NCI-H1092 treated with DMSO at 0.1 percent for 48 hours (cell line): ENCODE measurements at regions not wholly inside any gene's neighbourhood (a gene's known extent, or its start where the extent isn't known, plus 50 kb on each side); places are given as distances from the start of the nearest gene placed in this dataset.
A peak's percentile ranks its signal among the peaks of the same experiment; 100 is the strongest.

Experiments
- DNase-seq: peaks from one replicate; lab custom pipeline; 2025; lab: John Stamatoyannopoulos, UW

DNA sequence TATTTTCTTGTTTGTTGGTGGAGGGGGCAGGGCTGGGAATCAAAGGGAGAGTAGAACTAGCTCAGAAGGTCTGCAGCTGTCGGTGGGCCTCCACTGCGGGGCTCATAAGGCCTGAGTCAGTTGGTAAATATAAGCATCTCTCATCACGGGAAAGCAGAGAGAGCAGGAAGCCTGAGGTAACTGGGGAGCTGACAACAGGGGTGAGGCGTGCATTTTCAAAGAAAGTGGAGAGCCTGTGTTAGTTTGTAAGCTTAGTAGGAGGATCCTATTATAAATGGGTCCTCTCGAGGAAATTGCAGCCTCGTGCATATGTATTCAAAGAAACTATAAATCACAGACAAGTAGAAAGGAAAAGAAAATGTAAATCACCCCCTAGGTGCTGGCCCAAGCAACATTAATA, 221.0 kb upstream of the CDH13 start:
- no peak for DNase-seq

DNA sequence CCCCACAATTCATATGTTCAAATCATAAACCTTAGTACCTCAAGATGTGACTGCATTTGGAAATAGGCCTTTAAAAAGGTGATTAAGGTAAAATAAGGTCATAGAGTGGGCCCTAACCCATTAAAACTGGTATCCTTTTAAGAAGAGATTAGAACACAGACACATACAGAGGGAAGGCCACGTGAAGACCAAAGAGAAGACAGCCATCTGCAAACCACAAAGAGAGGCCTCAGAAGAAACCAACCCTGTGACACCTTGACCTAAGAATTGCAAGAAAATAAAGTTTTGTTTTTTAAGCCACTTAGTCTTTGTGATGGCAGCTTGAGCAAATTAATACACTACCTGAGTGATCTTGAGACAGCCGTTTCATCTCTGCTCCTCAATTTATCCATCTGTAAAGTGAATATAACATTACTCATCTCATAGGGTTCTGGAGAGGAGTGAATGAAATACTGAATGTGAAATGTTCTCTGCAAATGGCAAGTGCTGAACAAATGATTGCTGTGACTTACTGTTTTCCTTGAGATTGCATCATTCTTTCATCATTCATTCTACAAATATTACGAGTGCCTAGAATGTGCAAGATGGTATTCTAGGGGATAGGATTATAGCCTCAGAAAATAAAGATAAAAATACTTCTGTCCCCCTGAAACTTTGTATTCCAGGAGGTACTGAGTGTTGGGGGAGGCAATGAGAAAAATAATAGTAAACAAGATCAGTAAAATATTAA, 222.0 kb upstream of the CDH13 start:
- no peak for DNase-seq

DNA sequence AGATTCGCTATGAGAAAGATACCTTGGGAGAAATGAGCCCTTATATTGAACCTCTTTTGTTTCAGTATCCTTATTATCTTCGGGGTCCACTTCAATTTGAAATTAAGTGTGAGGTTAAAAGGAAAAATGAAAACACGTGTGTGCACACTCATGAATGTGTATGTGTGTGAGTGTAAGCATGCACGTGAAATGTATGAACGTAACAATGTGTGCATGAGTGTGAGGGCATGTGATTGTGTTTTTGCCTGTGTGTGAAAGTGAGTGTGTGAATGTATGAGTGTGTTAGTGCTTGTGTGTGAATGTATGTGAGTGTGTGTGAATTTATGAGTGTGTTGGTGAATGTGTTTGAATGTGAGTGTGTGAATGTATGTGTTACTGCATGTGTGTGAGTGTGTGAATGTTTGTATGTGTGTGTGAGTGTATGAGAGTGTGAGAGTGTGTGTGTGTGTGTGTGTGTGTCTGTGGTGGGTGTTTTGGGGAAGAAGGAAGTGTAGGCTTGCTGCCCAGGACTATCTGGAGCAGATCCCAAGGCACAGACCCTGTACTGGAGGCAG, 224.0 kb upstream of the CDH13 start:
- no peak for DNase-seq

DNA sequence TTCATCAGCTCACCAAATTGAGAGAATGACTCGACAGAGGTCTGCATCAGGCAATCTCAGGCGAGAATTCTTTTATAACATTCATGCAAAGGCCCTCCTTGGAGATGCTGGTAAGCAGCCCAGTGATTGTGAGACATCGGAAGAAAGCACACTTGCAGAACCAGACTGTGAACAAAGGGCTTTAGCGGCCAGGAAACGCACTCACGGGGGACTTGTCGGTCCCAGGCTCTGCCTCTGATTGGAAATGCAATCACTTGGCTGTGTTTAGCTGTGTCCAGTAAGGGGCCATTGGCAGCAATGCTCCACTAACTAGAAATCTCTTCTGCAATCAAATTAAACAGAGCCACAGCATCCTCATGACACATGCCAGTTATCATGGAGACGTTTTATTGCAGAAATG, 226.7 kb upstream of the CDH13 start:
- DNase-seq, result no peak

DNA sequence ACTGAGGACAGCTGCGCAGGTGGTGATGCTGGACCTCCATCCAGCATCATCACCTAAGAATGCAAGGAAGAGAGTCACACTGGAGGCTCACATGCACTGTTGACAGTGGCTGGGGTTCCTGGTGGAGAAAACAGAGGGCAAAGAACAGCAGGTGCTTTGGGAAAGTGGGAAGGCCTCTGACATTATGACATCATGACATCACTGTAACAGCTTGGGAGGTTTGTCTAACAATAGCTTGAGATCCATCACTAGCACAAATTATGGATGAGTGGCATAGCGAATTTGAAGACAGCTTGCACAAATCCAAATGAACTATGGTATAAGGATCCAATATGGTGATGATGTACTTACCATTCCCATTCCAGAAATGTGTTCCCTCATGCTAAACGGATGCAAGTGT, 226.5 kb upstream of the MPHOSPH6 start:
- no peak for DNase-seq

DNA sequence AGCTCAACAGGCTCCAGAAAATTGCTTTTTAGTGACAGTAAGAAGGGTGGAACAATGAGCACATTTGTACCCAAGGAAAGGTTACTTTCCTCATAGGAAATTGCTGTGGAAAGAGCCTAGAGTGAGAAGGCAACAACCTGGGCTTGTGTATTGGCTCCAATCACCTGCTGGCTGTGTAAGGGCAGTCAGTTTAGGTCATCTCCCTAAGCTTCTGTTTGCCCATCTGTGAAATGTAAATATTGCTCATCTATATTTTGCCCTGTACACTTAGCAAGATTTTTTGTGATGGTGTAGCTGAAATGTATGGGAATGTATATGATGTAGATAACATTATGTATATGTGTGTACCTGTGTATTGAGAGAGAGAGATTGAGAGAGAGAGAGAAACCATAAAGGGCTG, 225.2 kb upstream of the MPHOSPH6 start:
- DNase-seq, result no peak

DNA sequence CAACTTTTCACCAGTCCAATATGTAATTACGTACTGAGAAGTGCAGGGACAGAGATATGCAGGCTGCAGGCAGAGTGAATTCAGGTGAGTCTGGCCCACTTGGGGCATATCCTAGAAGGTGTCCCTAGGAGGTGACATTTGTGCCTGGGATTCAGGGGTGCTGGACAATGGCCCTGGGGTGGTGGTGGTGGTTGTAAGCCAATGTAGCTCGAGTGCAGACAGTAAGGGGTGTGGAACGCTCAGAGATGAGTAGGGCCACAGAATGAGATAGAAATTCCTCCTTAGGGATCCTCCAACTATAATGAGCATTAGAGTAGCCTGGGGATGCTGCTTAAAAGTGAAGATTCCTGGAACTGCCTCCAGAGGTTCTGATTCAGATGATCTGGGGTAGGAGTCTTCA, 221.7 kb upstream of the MPHOSPH6 start:
- DNase-seq, result no peak

DNA sequence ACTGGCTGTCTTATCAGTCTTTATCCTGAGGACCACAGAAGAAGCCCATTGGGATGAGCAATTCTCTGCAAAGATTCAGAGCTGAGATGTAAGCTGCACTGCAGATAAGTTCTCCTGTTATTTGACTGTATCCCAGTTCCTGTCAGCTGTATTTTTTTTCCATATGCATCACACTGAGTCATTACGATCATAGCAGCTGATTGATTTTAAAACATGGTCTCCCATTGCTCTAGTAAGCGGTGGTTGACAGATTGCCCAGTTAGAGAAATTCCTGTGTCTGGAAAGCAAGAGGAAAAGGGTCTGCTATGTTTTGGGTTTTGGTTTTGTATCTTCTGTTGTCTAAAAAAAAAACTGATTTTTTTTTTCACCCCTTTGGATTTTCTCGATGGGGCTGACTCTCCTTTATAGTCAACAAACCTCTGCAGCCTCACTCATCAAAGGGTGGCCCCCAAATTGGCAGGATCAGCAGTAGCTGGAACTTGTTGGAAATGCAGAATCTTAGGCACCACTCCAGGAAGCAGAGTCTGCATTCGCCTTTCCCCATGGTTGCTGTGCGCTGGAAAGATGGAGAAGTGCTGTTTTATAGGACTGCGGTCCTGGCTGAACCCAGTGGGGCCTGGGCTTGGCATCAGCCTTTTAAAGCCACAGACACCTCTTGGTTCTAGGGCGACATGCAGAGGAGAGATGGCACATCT, 220.1 kb upstream of the MPHOSPH6 start:
- no peak for DNase-seq

DNA sequence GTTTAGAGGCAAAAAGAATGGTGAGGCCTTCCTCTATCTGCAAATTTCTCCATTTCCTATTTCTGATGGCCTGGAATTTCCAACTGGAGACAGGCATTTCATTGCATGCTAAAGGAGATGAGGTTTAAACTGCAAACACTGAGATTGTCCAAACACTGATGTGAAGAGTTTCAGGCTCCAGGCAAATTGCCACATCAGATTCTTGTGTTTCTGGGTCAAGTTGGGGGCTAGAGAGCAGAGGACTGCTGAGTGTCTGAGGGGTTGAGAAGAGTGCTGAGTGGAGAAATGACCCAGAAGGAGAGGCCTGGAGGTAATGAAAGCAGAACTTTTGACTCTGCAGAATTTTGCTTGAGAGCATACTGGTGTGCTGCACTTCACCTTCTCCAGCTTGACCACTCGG, 216.7 kb upstream of the MPHOSPH6 start:
- DNase-seq, result no peak

DNA sequence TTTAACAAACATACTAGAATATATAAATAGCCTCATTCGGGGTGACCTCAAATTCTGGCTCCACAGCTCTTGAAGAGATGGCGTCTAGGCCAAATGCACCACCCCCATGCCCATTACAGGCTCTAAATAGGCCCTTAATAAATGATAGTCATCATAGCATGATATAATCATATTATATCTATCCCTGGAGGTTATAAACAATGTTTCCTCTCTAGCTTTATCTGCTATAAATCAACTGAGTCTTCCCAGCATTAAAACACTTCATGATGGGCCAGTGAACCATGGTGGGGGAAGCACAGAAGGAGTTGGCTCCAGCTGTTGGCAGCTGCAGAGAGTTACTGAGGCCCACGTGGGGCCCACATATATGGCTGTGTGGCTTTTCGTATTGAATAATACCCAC, 214.9 kb upstream of the MPHOSPH6 start:
- DNase-seq, result no peak

DNA sequence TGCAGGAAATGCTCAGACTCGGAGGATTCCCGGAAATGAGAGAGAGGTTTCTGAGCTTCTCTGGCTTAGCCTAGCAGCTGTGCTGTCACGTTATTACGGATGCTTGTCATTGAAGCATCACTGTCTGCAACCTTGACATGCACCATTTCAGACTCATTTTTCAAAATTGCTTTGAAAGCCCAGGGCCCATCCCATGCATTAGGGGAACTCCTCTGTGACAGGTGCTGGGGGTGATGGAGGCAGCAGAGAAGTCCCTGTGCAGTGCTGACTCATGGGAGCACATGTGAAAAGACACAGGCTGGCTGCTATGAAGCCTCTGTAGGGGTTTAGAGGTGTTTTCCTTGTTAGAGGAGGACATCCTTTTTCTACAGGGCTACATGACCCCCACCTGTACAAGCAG, 214.0 kb upstream of the MPHOSPH6 start:
- no peak for DNase-seq

DNA sequence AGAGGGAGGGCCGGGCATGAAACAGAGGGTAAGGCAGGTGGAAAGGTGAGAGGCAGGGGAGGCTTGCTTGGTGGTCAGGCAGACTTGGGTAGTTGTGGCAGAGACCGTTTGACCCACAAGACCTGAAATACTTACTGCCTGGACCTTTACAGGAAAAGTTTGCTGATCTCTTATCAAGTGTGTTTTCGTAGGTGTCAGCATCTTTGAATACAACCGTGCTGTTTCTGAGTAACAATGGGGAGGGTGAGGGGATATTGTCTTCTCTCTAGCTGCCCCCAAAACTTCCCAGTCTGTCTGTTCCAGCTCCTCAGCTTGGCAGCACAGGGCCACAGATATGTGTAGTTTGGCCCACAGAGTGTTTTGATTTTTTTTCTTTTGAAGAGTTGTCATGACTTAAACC, 212.5 kb upstream of the MPHOSPH6 start:
- DNase-seq, result no peak

DNA sequence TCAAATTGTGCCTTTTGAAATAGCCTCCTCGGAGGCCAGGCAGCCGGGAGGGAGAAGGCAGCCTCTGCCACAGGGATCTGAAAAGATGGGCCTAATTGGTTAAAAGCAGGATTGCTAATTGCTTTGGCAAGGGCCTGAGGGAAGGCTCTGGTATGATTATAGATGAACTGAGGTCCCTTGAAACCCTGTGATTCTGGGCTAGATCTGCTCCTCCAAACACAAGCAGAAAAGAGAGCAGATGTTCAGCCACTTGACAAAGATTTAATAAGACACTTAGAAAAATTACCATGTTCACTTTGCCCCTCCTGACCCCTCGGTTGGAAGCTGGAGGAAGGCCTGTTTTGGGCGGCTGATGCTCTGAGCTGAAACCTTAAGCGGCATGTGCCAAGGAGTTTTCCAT, 209.5 kb upstream of the MPHOSPH6 start:
- DNase-seq, result peak; percentile 61

DNA sequence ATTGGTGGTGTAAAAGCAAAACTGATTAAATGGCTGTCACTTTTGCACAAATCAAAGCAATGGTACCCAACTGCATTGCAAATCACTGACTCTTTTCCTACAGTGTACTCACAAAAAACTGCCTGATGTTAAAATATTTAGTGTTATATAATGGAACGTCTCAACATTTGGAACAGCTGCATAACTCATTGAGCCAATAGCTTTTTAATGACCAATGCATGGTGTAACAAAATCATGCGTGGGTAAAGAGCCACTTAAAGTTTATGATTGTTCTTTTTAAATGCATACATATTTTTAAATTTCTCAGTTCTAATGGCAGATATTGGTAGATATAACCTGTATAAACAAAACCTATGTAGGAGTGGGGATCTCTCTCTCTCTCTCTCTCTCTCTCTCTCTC, 204.0 kb upstream of the MPHOSPH6 start:
- DNase-seq, result no peak

DNA sequence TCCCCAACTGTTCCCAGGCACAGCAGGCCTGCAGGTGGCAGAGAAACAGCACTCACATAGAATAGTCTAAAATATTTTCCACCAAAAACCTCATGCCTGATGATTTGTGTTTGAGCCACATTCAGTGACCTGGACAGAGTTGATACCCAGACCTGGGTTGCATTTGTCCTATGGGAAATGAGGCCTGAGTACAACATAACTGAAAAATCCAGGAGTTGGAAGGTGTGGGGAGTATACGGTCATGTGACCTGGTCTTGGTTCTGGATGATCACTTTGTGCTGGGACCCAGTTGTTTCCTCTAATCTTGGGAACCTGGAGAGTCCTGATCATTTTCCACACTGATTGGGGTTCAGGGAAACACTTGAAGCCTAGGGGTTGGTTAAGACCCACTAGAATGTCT, 200.3 kb upstream of the MPHOSPH6 start:
- DNase-seq, result no peak

DNA sequence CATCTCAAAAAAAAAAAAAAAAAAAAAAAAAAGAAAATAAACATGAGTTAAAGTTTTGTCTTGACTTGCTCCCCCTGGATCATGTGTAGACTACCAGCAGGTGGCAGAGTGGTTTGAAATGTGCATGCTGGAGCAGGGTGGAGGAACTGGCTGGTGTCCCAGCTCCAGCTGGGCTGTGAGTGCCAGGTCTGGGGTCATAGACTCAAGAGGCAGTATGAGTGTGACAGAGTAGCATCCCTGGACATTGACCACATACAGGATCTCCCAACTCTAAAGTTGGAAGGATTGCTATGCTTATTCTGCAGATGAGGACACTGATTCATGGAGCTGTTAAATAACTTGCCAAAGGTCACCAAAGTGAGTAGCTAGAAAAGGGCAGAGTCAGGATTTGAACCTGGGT, 198.0 kb upstream of the MPHOSPH6 start:
- peak; percentile 27 for DNase-seq

DNA sequence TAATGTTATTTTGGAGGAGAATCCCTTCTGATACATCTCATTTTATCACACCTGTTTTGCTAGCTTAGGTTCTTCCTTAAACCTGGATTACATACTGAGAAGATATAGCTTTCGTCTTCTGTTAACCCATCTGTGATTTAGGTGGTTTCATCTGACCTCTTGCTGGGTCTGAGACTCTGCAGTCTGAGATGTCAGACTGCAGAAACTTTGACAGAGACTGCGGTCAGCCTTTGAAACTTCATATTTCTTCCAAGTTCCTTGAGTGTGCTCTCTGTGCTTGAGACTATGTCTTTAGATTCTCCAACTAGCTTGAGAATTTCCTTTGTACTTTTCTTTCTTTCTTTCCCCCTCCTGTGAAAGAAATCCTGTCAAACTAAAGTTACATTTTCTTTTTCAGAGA, 196.4 kb upstream of the MPHOSPH6 start:
- DNase-seq, result no peak

DNA sequence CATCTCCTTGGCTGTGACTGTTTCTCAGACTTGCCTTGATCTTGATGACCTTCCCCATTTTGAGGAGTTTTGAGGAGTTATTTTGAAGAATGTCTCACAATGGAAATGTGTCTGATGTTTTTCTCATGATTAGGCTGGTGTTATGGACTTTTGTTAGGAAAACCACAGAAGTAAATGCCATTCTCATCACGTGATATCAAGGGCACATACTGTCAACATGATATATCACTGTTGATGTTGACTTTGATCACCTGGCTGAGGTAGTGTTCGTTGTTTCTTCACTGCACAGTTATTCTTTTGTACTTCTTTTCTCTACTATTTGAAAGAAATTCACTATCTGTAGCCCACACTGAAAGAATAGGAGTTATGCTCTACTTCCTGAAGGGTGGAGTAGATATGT, 194.7 kb upstream of the MPHOSPH6 start:
- DNase-seq, result no peak

DNA sequence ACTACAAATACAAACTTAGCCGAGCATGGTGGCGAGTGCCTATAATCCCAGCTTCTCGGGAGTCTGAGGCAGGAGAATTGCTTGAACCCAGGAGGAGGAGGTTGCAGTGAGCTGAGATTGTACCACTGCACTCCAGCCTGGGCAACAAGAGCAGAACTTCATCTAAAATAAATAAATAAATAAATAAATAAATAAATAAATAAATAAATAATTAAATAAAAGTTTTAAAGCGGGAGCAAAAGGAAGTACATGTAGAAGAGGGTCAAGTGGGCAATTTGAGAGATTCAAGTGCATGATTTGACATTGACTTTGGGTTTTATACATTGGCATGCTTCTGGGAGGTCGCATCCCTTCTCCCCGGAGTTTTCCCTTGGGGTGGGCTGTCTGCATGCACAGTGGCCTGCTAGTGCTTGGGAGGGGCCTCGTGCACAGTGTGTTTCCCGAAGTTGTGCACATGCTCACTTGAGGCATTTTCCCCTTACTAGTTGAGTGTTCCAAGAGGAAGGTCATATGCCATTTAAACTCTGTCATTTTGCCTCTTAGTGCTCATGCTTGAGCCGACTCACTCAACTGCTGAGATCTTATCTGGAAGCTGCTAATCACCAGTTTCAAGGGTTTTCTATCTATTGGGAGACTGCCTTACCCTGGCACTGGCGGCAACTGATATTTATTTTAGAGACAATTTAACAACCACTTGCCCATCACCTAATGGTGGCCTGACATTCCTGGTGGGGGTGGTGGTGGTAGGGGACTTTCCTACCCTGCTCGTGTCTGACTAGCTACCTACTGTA, 193.2 kb upstream of the MPHOSPH6 start:
- no peak for DNase-seq

DNA sequence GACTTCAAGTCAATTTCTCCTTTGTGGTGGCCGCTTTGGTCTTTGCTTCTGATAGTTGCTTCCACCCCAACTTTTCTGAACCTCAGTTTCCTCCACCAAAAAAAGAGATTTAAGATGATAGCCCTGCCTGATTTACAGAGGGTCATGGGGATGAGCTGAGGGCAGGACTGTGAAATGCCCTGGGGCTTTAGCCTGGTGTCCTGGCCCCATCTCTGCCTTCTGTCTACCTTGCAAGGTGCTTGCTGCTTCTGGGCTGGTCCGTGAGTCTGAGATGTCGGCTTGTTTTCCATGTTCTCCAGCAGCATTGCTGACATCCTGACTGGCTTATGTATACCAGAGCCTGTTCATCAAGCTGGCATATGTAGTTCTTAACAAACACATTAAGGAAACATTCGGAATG, 191.9 kb upstream of the MPHOSPH6 start:
- DNase-seq, result no peak

DNA sequence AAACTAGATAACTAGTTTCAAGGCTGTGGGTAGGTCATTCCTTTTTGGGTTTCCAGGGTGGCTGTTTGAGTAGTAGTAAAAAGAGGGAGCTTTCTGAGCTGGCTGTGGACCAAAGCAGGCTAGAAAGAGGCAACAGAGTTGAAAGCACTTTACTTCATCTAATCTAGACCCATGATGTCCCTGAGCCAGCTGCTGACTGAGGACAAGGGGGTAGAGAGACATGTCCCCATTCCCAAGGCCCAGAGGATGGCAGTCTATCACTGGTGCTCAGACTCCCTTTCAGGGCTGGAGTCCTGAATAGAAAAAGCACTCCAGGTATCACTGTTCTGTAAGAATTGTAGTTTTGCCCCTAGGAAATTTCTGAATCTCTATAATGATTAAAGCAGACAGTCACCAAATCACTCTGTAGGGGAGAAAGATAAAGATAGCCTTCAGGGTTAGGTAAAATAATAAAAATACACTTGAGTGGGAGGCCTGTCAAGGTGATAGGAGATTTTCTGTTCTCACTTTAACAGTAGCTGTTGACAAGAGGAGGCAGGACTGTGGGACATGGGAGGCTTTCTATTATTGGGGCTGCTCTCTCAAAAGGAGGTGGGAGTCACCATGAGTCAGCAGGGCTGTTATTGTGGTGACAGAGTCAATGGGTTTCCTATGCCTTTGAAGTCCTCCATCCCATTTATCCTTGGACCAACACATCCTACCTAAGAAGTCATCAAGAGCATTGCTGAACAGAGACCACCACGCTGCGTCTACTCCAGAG, 190.2 kb upstream of the MPHOSPH6 start:
- no peak for DNase-seq

DNA sequence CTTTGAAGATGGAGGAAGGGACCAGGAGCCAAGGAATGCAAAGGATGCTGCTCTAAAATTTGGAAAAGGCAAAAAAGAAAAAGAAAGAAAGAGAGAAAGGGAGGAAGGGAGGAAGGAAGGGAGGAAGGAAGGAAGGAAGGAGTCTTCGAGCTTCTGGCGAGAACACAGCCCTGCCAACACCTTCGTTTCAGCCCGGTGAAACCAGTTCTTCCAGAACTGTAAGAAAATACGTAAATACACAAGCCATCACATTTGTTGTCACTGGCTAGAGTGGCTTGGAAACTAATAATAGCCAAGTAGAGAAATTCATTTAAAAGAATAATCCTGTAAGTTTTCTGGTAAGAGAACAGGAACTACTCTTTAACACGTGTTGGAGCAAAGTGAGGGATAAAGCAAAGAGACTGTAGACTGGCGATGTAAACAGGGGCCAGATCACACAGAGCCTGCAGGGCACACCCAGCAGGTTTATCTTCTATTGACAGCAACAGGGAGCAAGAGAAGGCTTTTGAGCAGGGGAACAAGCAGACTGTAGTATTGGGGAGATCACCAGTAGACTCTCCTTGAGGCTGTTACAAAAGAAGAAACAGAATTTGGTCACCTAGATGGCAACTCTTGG, 188.7 kb upstream of the MPHOSPH6 start:
- no peak for DNase-seq
